IMR-90 (cell line): ENCODE measurements at regions not wholly inside any gene's neighbourhood (a gene's known extent, or its start where the extent isn't known, plus 50 kb on each side); places are given as distances from the start of the nearest gene placed in this dataset.

ENCODE experiments used
- ATAC-seq: fragments of 200-7000 bp; cut with Tn5 transposase; 2 replicates; pipeline ENCODE4 v1.9.1; 2020; ENCODE audit warnings: low read depth, mild to moderate bottlenecking, moderate library complexity
- BruUV-seq: library from RNA; stranded (reverse); fragments of 400-500 nt; replicated peaks from 2 replicates; lab custom pipeline; 2021; lab: Mats Ljungman, UMichigan
- CTCF ChIA-PET: fragments of 300-600 bp; formaldehyde crosslinking; extraction: SDS; loops from one replicate; lab custom pipeline; 2021; ENCODE audit warnings: antibody characterized with exemption; lab: Yijun Ruan, JAX
- POLR2A ChIA-PET: fragments of 300-600 bp; sonication (Branson Sonifier 250); formaldehyde crosslinking; loops from one replicate; lab custom pipeline; 2022; ENCODE audit warnings: antibody characterized with exemption; ENCODE audit not compliant: unreplicated experiment; lab: Charles Lee
- DNase-seq: peaks from one replicate; pipeline ENCODE4 v3.0.0; 2013
- H2AFZ ChIP-seq: replicated peaks from 2 replicates; pipeline ENCODE3; 2013; ENCODE audit warnings: low read length, mild to moderate bottlenecking; ENCODE audit not compliant: poor library complexity
- H2AK5ac ChIP-seq: 2 replicates; pipeline ENCODE4 v1.6.1; 2013; ENCODE audit warnings: low read depth, low read length, inconsistent platforms
- H2AK9ac ChIP-seq: replicated peaks from 2 replicates; pipeline ENCODE3; 2013; ENCODE audit warnings: mild to moderate bottlenecking, low read depth, low read length, moderate library complexity; ENCODE audit not compliant: poor library complexity
- H2BK120ac ChIP-seq: 2 replicates; pipeline ENCODE4 v1.6.1; 2013; ENCODE audit warnings: low read depth, low read length, inconsistent platforms
- H2BK15ac ChIP-seq: 3 replicates; pipeline ENCODE4 v1.6.1; 2013; ENCODE audit warnings: low read depth, low read length, inconsistent platforms
- H2BK20ac ChIP-seq: 2 replicates; pipeline ENCODE4 v1.6.1; 2013; ENCODE audit warnings: low read depth, mild to moderate bottlenecking, inconsistent platforms, low read length, moderate library complexity
- H2BK5ac ChIP-seq: 2 replicates; pipeline ENCODE4 v1.6.1; 2013; ENCODE audit warnings: mild to moderate bottlenecking, low read depth, low read length, inconsistent platforms; ENCODE audit not compliant: poor library complexity, severe bottlenecking
- H3K14ac ChIP-seq: replicated peaks from 2 replicates; pipeline ENCODE4 v1.6.1; 2013; ENCODE audit warnings: low read depth, low read length, inconsistent platforms
- H3K18ac ChIP-seq: 2 replicates; pipeline ENCODE4 v1.6.1; 2013; ENCODE audit warnings: low read depth, low read length, control low read depth
- H3K23ac ChIP-seq: 2 replicates; pipeline ENCODE4 v1.6.1; 2013; ENCODE audit warnings: low read depth, low read length, inconsistent platforms
- H3K27ac ChIP-seq: 2 replicates; pipeline ENCODE4 v1.5.1; 2013; ENCODE audit warnings: mild to moderate bottlenecking, control low read depth, low read length; ENCODE audit not compliant: insufficient read depth
- H3K27me3 ChIP-seq: 2 replicates; pipeline ENCODE4 v1.6.1; 2013; ENCODE audit warnings: low read length; ENCODE audit not compliant: control insufficient read depth, insufficient read depth
- H3K36me3 ChIP-seq: 2 replicates; pipeline ENCODE4 v1.6.1; 2013; ENCODE audit warnings: low read length, mixed read lengths; ENCODE audit not compliant: control insufficient read depth, insufficient read depth
- H3K4ac ChIP-seq: 2 replicates; pipeline ENCODE4 v1.6.1; 2013; ENCODE audit warnings: low read depth, low read length, inconsistent platforms
- H3K4me1 ChIP-seq: 2 replicates; pipeline ENCODE4 v1.6.1; 2013; ENCODE audit warnings: low read length, mixed read lengths; ENCODE audit not compliant: control insufficient read depth, insufficient read depth
- H3K4me2 ChIP-seq: 2 replicates; pipeline ENCODE4 v1.6.1; 2013; ENCODE audit warnings: low read depth, mild to moderate bottlenecking, control low read depth, low read length, moderate library complexity
- H3K4me3 ChIP-seq: 2 replicates; pipeline ENCODE4 v1.5.1; 2013; ENCODE audit warnings: low read depth, mild to moderate bottlenecking, control low read depth, low read length, moderate library complexity; ENCODE audit not compliant: insufficient read depth
- H3K56ac ChIP-seq: 2 replicates; pipeline ENCODE4 v1.6.1; 2013; ENCODE audit warnings: low read length, inconsistent platforms; ENCODE audit not compliant: insufficient read depth; ENCODE audit errors: extremely low read depth
- H3K79me1 ChIP-seq, 2 experiments: 2 replicates each; pipeline ENCODE4 v1.6.1; 2013; ENCODE audit warnings: low read length in 2 of 2, inconsistent platforms in 1 of 2, low read depth in 1 of 2
- H3K9ac ChIP-seq: 2 replicates; pipeline ENCODE4 v1.6.1; 2013; ENCODE audit warnings: low read depth, low read length, control low read depth
- H3K9me1 ChIP-seq: 2 replicates; pipeline ENCODE4 v1.6.1; 2013; ENCODE audit warnings: low read length, inconsistent platforms; ENCODE audit not compliant: insufficient read depth
- H3K9me3 ChIP-seq: 2 replicates; pipeline ENCODE4 v1.6.1; 2013; ENCODE audit warnings: low read length; ENCODE audit not compliant: control insufficient read depth, insufficient read depth
- H4K20me1 ChIP-seq: 2 replicates; pipeline ENCODE4 v1.6.1; 2013; ENCODE audit warnings: low read length, inconsistent platforms; ENCODE audit not compliant: insufficient read depth
- H4K5ac ChIP-seq: 2 replicates; pipeline ENCODE4 v1.6.1; 2013; ENCODE audit warnings: mild to moderate bottlenecking, low read depth, low read length, control low read depth
- H4K8ac ChIP-seq, 2 experiments: 2 replicates each; pipeline ENCODE4 v1.6.1; 2013; ENCODE audit warnings: low read depth in 2 of 2, low read length in 2 of 2, control low read depth in 1 of 2, inconsistent platforms in 1 of 2
- H4K91ac ChIP-seq: 2 replicates; pipeline ENCODE4 v1.6.1; 2013; ENCODE audit warnings: low read depth, low read length, inconsistent platforms; ENCODE audit not compliant: insufficient read depth
- BHLHE40 ChIP-seq: fragments of 150-350 bp; IDR thresholded peaks from 2 replicates; pipeline ENCODE4 v1.6.1; 2016; ENCODE audit warnings: mild to moderate bottlenecking, low read depth, low read length
- CHD1 ChIP-seq: IDR thresholded peaks from 2 replicates; pipeline ENCODE4 v1.6.1; 2012; ENCODE audit warnings: low read depth, low read length, improper control_type of control experiment
- FOS ChIP-seq: fragments of 150-350 bp; IDR thresholded peaks from 2 replicates; pipeline ENCODE4 v1.6.1; 2016; ENCODE audit warnings: low read depth, low read length
- MAFK ChIP-seq: IDR thresholded peaks from 2 replicates; pipeline ENCODE4 v1.6.1; 2012; ENCODE audit warnings: low read depth, low read length, improper control_type of control experiment
- NFE2L2 ChIP-seq: fragments of 150-350 bp; IDR thresholded peaks from 2 replicates; pipeline ENCODE4 v1.6.1; 2016; ENCODE audit warnings: low read depth, mild to moderate bottlenecking, low read length
- POLR2A ChIP-seq: IDR thresholded peaks from 2 replicates; pipeline ENCODE4 v1.6.1; 2012; ENCODE audit warnings: mild to moderate bottlenecking, low read depth, low read length
- RFX5 ChIP-seq: IDR thresholded peaks from 2 replicates; pipeline ENCODE4 v1.8.0; 2012; ENCODE audit warnings: low read depth, mild to moderate bottlenecking, low read length, moderate library complexity
- SMC3 ChIP-seq: fragments of 150-350 bp; IDR thresholded peaks from 2 replicates; pipeline ENCODE4 v1.6.1; 2016; ENCODE audit warnings: low read depth, mild to moderate bottlenecking, antibody characterized with exemption, low read length, moderate library complexity
- WGBS, 2 experiments: methylation state at CpG; one replicate each; pipeline versions ENCODE4 v1.1.5 to v1.1.7; 2013; ENCODE audit warnings: missing lambda C conversion rate in 2 of 2; ENCODE audit not compliant: insufficient read length in 1 of 2; ENCODE audit errors: extremely low coverage in 2 of 2; 5-methylcytosine and 5-hydroxymethylcytosine counted together
- dilution Hi-C: fragments of 300-500 bp; cut with HindIII; formaldehyde crosslinking; loops from one replicate; pipeline ENCODE4 v1.14.3; 2018; ENCODE audit warnings: low sequenced_read_pairs; ENCODE audit not compliant: unreplicated experiment
- in situ Hi-C: fragments of 300-500 bp; cut with MboI; formaldehyde crosslinking; loops from 3 replicates; pipeline ENCODE4 v1.14.3; 2019; ENCODE audit warnings: low sequenced_read_pairs, inconsistent platforms, mixed read lengths
- intact Hi-C: fragments of 100-400 bp; cut with micrococcal nuclease; formaldehyde crosslinking; loops from 2 replicates; pipeline ENCODE4 v1.10.0; 2022

- in situ Hi-C loops, result no loop called here
- Histone ChIP-seq H3K4me1 (no peaks in the 10 kb centered on the region), H2BK120ac (no peak overlapping the region), H3K4ac (no peak overlapping the region), H3K27me3 (no peaks in the 10 kb centered on the region), H3K18ac (no peak overlapping the region), H4K5ac (no peak overlapping the region), H2AK5ac (no peak overlapping the region), H4K8ac (no peak overlapping the region), H3K23ac (no peak overlapping the region), H3K4me3 (no peak overlapping the region), H3K79me1 (no peaks in the 10 kb centered on the region), H2BK20ac (no peak overlapping the region), H3K9me1 (no peaks in the 10 kb centered on the region), H3K9ac (no peak overlapping the region), H3K4me2 (no peak overlapping the region), H2AFZ (no peak overlapping the region), H3K56ac (no peak overlapping the region), H2BK5ac (no peak overlapping the region), H4K20me1 (no peaks in the 10 kb centered on the region), H2AK9ac (no peak overlapping the region), H3K36me3 (no peaks in the 10 kb centered on the region), H3K14ac (no peak overlapping the region), H4K91ac (no peak overlapping the region), H3K27ac (no peak overlapping the region), H2BK15ac (no peak overlapping the region), H3K9me3 (no peaks in the 10 kb centered on the region)
- BruUV-seq, result no TSS peak
- TF ChIP-seq FOS (no peak), MAFK (no peak), RFX5 (no peak), NFE2L2 (no peak), POLR2A (no peak), BHLHE40 (no peak), CHD1 (no peak), SMC3 (no peak)
- CTCF ChIA-PET, result no interaction called here
- intact Hi-C loops, result no loop called here
- ATAC-seq (no peak), DNase-seq (no peak)
- dilution Hi-C loops, result no loop called here
- POLR2A ChIA-PET, result no interaction called here
- no CpG with 5 or more reads among the region's 6 CpGs for WGBS, 2 experiments
Measured at GRCh38 chr16:17635183-17635582, 164.4 kb upstream of the XYLT1 start.
